HCT116 (cell line): ENCODE measurements at regions not wholly inside any gene's neighbourhood (a gene's known extent, or its start where the extent isn't known, plus 50 kb on each side); places are given as distances from the start of the nearest gene placed in this dataset.

ENCODE experiments used
- CEBPB ChIP-seq: IDR thresholded peaks from 2 replicates; pipeline ENCODE4 v1.6.1; 2012; ENCODE audit warnings: low read depth
- EGR1 ChIP-seq: IDR thresholded peaks from 2 replicates; pipeline ENCODE4 v1.6.1; 2012; ENCODE audit warnings: low read depth
- EZH2 ChIP-seq: fragments of 200-600 bp; sonication (generic); IDR thresholded peaks from 2 replicates; pipeline ENCODE4 v1.6.1; 2017; ENCODE audit warnings: antibody characterized with exemption, mixed run types
- MAX ChIP-seq: IDR thresholded peaks from 2 replicates; pipeline ENCODE4 v1.6.1; 2012
- POLR2A ChIP-seq: IDR thresholded peaks from 2 replicates; pipeline ENCODE4 v1.7.0; 2011; ENCODE audit warnings: borderline replicate concordance; ENCODE audit not compliant: insufficient read depth, insufficient read length; ENCODE audit errors: extremely low read depth
- POLR2AphosphoS5 ChIP-seq: IDR thresholded peaks from 2 replicates; pipeline ENCODE4 v1.6.1; 2011; ENCODE audit warnings: mild to moderate bottlenecking, low read depth, low read length, moderate library complexity
- SRF ChIP-seq: IDR thresholded peaks from 2 replicates; pipeline ENCODE4 v1.6.1; 2012; ENCODE audit warnings: low read depth
- ZFX ChIP-seq: fragments of 450-650 bp; IDR thresholded peaks from 2 replicates; pipeline ENCODE4 v1.6.1; 2017
- ZNF274 ChIP-seq: fragments of 200-500 bp; sonication (Bioruptor generic); IDR thresholded peaks from 2 replicates; pipeline ENCODE4 v1.6.1; 2014; ENCODE audit warnings: mild to moderate bottlenecking, low read depth, low read length, inconsistent platforms
- TF ChIP-seq, protein P1 (sequence below): IDR thresholded peaks from 2 replicates; pipeline ENCODE4 v1.6.1; 2012; ENCODE audit warnings: low read depth
- TF ChIP-seq, protein P2 (sequence below), 3 experiments: fragments of 200-600 bp in 1 of 3; sonication (generic) in 1 of 3; IDR thresholded peaks in 2 of 3; conservative IDR thresholded peaks in 1 of 3; 2 replicates each; pipeline ENCODE4 v1.5.1; 2012 to 2017; ENCODE audit warnings: low read depth in 2 of 3, low read length in 2 of 3, antibody characterized with exemption in 1 of 3, borderline replicate concordance in 1 of 3, control low read depth in 1 of 3, mild to moderate bottlenecking in 1 of 3, mixed read lengths in 1 of 3, mixed run types in 1 of 3, moderate library complexity in 1 of 3; ENCODE audit not compliant: insufficient read depth in 1 of 3
- TF ChIP-seq, protein P3 (sequence below): IDR thresholded peaks from 2 replicates; pipeline ENCODE4 v1.6.1; 2012

DNA sequence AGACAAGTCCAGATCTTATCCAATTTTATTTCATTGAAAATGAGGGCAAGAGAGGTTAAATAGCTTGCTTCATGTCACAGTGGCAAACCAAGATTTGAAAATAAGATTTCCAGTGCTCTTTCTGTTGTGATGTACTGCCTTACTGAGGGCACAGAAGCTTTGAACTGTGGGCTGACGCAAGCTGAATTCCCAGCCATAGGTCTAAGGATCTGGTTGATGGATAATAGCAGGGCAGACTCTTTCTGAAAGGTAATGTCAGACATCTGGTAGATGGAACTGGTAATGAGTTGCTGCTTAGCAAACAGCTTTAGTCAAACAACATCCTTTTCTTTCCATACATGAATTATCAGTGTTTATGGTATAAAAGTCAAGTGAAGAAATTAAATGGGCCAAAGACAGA, 193.9 kb upstream of the RASGEF1B start:
- TF ChIP-seq, protein P1, sequence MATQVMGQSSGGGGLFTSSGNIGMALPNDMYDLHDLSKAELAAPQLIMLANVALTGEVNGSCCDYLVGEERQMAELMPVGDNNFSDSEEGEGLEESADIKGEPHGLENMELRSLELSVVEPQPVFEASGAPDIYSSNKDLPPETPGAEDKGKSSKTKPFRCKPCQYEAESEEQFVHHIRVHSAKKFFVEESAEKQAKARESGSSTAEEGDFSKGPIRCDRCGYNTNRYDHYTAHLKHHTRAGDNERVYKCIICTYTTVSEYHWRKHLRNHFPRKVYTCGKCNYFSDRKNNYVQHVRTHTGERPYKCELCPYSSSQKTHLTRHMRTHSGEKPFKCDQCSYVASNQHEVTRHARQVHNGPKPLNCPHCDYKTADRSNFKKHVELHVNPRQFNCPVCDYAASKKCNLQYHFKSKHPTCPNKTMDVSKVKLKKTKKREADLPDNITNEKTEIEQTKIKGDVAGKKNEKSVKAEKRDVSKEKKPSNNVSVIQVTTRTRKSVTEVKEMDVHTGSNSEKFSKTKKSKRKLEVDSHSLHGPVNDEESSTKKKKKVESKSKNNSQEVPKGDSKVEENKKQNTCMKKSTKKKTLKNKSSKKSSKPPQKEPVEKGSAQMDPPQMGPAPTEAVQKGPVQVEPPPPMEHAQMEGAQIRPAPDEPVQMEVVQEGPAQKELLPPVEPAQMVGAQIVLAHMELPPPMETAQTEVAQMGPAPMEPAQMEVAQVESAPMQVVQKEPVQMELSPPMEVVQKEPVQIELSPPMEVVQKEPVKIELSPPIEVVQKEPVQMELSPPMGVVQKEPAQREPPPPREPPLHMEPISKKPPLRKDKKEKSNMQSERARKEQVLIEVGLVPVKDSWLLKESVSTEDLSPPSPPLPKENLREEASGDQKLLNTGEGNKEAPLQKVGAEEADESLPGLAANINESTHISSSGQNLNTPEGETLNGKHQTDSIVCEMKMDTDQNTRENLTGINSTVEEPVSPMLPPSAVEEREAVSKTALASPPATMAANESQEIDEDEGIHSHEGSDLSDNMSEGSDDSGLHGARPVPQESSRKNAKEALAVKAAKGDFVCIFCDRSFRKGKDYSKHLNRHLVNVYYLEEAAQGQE, result no peak
- TF ChIP-seq, protein P2, sequence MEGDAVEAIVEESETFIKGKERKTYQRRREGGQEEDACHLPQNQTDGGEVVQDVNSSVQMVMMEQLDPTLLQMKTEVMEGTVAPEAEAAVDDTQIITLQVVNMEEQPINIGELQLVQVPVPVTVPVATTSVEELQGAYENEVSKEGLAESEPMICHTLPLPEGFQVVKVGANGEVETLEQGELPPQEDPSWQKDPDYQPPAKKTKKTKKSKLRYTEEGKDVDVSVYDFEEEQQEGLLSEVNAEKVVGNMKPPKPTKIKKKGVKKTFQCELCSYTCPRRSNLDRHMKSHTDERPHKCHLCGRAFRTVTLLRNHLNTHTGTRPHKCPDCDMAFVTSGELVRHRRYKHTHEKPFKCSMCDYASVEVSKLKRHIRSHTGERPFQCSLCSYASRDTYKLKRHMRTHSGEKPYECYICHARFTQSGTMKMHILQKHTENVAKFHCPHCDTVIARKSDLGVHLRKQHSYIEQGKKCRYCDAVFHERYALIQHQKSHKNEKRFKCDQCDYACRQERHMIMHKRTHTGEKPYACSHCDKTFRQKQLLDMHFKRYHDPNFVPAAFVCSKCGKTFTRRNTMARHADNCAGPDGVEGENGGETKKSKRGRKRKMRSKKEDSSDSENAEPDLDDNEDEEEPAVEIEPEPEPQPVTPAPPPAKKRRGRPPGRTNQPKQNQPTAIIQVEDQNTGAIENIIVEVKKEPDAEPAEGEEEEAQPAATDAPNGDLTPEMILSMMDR (IDR thresholded peaks at IDR 0.05 in 2 of 3, conservative IDR thresholded peaks at IDR 0.05 in 1 of 3; ENCODE audit: borderline replicate concordance in 1 of 3, insufficient read depth in 1 of 3, low read depth in 2 of 3, low read length in 2 of 3), result no peak
- TF ChIP-seq POLR2A, result no peak
- TF ChIP-seq SRF, result no peak
- no peak for TF ChIP-seq EZH2
- no peak for TF ChIP-seq MAX
- TF ChIP-seq POLR2AphosphoS5, result no peak
- TF ChIP-seq EGR1, result no peak
- TF ChIP-seq, protein P3, sequence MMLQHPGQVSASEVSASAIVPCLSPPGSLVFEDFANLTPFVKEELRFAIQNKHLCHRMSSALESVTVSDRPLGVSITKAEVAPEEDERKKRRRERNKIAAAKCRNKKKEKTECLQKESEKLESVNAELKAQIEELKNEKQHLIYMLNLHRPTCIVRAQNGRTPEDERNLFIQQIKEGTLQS, result no peak
- no peak for TF ChIP-seq CEBPB
- TF ChIP-seq ZNF274, result no peak
- TF ChIP-seq ZFX, result no peak
